ENCODE measurements at regions not wholly inside any gene's neighbourhood (a gene's known extent, or its start where the extent isn't known, plus 50 kb on each side); places are given as distances from the start of the nearest gene placed in this dataset.

- TF ChIP-seq, protein P1, sequence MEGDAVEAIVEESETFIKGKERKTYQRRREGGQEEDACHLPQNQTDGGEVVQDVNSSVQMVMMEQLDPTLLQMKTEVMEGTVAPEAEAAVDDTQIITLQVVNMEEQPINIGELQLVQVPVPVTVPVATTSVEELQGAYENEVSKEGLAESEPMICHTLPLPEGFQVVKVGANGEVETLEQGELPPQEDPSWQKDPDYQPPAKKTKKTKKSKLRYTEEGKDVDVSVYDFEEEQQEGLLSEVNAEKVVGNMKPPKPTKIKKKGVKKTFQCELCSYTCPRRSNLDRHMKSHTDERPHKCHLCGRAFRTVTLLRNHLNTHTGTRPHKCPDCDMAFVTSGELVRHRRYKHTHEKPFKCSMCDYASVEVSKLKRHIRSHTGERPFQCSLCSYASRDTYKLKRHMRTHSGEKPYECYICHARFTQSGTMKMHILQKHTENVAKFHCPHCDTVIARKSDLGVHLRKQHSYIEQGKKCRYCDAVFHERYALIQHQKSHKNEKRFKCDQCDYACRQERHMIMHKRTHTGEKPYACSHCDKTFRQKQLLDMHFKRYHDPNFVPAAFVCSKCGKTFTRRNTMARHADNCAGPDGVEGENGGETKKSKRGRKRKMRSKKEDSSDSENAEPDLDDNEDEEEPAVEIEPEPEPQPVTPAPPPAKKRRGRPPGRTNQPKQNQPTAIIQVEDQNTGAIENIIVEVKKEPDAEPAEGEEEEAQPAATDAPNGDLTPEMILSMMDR (IDR thresholded peaks at IDR 0.05; ENCODE audit: insufficient read depth, low read length, poor library complexity, severe bottlenecking) = no peak
- no peak overlapping the region for H3K4me3 ChIP-seq (ENCODE audit: low read depth, low read length)
Observed at GRCh38 chr4:177052211-177052934, 257.3 kb upstream of the NEIL3 start.

DNA sequence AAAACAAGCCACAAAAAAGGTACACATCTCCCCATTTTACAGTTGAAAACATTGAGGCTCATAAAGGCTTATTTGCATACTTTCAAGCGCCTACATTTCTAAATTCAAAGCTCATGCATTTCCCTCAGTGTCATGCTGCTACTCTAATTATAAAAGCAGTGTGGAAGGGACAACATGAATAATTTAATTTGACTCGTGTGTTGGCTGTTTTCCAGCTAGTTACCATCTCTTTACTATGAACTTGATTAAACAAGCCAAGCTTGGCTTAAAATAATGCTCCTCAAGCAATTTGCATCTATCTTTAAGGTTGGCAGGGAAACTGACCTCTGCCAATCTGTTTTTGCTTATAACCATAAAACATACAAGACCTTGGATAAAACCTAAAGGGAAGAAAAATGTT lies 252.5 kb upstream of the NEIL3 start:
- H3K4me3 ChIP-seq (ENCODE audit: low read depth, low read length) = no peak overlapping the region
- no peaks in the 10 kb centered on the region for H3K36me3 ChIP-seq (ENCODE audit: control insufficient read depth, insufficient read depth, low read length)
- no peaks in the 10 kb centered on the region for H3K27me3 ChIP-seq (ENCODE audit: control insufficient read depth, insufficient read depth, low read length)
- DNase-seq (ENCODE audit: low read depth) = no peak
- TF ChIP-seq, protein P1 (IDR thresholded peaks at IDR 0.05; ENCODE audit: insufficient read depth, low read length, poor library complexity, severe bottlenecking) = no peak

More at GRCh38 chr4:177052211-177052934, 257.3 kb upstream of the NEIL3 start:
- DNase-seq (ENCODE audit: low read depth) = no peak
- Histone ChIP-seq H3K36me3 (ENCODE audit: control insufficient read depth, insufficient read depth, low read length) (no peaks in the 10 kb centered on the region), H3K27me3 (ENCODE audit: control insufficient read depth, insufficient read depth, low read length) (no peaks in the 10 kb centered on the region)

GRCh38 chr4:177064116-177064515 lies 245.6 kb upstream of the NEIL3 start:
- Histone ChIP-seq H3K27me3 (ENCODE audit: control insufficient read depth, insufficient read depth, low read length) (no peaks in the 10 kb centered on the region), H3K36me3 (ENCODE audit: control insufficient read depth, insufficient read depth, low read length) (no peaks in the 10 kb centered on the region), H3K4me3 (ENCODE audit: low read depth, low read length) (no peak overlapping the region)
- TF ChIP-seq, protein P1 (IDR thresholded peaks at IDR 0.05; ENCODE audit: insufficient read depth, low read length, poor library complexity, severe bottlenecking) = no peak
- DNase-seq (ENCODE audit: low read depth) = no peak

DNA sequence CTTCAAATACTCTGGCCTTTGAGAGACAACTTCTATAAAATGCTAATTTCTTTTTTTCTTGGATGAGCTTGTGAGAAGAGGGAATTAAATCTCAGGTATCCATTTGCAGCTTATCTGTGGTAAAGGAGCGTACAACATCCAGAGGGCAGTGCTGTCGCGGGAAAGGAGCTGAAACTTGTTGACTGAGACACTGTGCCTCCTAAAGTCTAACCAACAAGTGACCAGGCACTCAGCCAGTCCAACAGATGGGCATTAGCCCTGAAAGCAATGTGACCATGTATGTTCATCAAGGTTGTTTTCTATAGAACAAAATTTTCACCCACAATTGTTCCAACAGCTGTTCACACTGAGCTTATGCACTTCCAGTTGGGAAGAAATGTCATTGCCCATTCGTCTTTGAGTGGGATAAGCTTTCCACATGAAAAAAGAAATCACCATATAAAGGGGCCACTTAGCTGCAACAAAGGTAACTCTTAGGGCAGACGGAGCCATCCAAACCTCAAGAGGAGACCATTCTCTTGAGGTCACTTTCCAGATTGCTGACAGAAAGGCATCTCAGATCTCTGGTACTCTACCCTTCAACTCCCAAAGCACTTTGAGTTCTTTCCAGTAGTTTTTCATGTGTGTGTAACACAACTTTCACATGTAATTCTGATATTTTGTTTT lies 244.8 kb upstream of the NEIL3 start:
- DNase-seq (ENCODE audit: low read depth) = no peak
- TF ChIP-seq, protein P1 (IDR thresholded peaks at IDR 0.05; ENCODE audit: insufficient read depth, low read length, poor library complexity, severe bottlenecking) = no peak
- no peaks in the 10 kb centered on the region for H3K27me3 ChIP-seq (ENCODE audit: control insufficient read depth, insufficient read depth, low read length)
- no peak overlapping the region for H3K4me3 ChIP-seq (ENCODE audit: low read depth, low read length)
- no peaks in the 10 kb centered on the region for H3K36me3 ChIP-seq (ENCODE audit: control insufficient read depth, insufficient read depth, low read length)

DNA sequence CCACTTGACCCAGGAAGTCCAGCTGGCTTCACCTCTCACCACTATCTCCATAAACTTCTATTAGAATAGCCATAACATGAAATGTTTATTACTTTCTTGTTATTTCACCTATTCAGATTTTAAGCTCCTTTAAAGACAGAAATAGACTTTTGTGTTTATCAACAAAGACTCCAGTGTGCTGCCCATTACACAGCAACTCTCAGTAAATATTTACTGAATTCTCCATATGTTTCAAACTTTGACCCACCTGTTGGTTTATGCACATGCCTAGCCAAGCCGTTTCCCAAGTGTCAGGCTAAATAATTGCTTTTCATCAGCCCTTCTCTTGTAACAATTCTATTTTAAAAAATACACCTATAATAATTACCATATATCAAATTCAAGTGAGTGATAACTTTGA lies 242.9 kb upstream of the NEIL3 start:
- no peaks in the 10 kb centered on the region for H3K36me3 ChIP-seq (ENCODE audit: control insufficient read depth, insufficient read depth, low read length)
- no peaks in the 10 kb centered on the region for H3K27me3 ChIP-seq (ENCODE audit: control insufficient read depth, insufficient read depth, low read length)
- no peak overlapping the region for H3K4me3 ChIP-seq (ENCODE audit: low read depth, low read length)
- DNase-seq (ENCODE audit: low read depth) = no peak
- TF ChIP-seq, protein P1 (IDR thresholded peaks at IDR 0.05; ENCODE audit: insufficient read depth, low read length, poor library complexity, severe bottlenecking) = no peak
